Activated CD8-positive, alpha-beta T cell treated with anti-CD3 and anti-CD28 coated beads for 36 hours (primary cell): ENCODE measurements at regions not wholly inside any gene's neighbourhood (a gene's known extent, or its start where the extent isn't known, plus 50 kb on each side); places are given as distances from the start of the nearest gene placed in this dataset.

Experiments
- ATAC-seq: fragments of 200-7000 bp; cut with Tn5 transposase; one replicate; pipeline ENCODE4 v1.10.0; 2021; ENCODE audit warnings: mild to moderate bottlenecking, moderate library complexity
- CTCF ChIA-PET: fragments of 350-600 bp; sonication (Branson Sonifier 250); formaldehyde crosslinking; loops from one replicate; lab custom pipeline; 2021; ENCODE audit warnings: antibody characterized with exemption; lab: Charles Lee
- POLR2A ChIA-PET: fragments of 350-600 bp; sonication (Branson Sonifier 250); formaldehyde crosslinking; loops from one replicate; lab custom pipeline; 2021; ENCODE audit warnings: antibody characterized with exemption; lab: Charles Lee
- DNase-seq: peaks from one replicate; pipeline ENCODE4 v3.0.0-alpha.2; 2020
- H3K27ac Mint-ChIP-seq: one replicate; pipeline ENCODE4 v1.8.0; 2021; ENCODE audit warnings: mild to moderate bottlenecking, mixed read lengths
- H3K27me3 Mint-ChIP-seq: one replicate; pipeline ENCODE4 v1.8.0; 2021; ENCODE audit warnings: mixed read lengths
- H3K36me3 Mint-ChIP-seq: one replicate; pipeline ENCODE4 v1.8.0; 2021; ENCODE audit warnings: low read depth, mixed read lengths
- H3K4me1 Mint-ChIP-seq: one replicate; pipeline ENCODE4 v1.8.0; 2021; ENCODE audit warnings: low read depth, mixed read lengths
- H3K4me3 Mint-ChIP-seq: one replicate; pipeline ENCODE4 v1.8.0; 2021; ENCODE audit warnings: mild to moderate bottlenecking, moderate library complexity, mixed read lengths
- H3K9me3 Mint-ChIP-seq: one replicate; pipeline ENCODE4 v1.8.0; 2021; ENCODE audit warnings: mixed read lengths
- intact Hi-C: fragments of 100-400 bp; cut with micrococcal nuclease; formaldehyde crosslinking; loops from one replicate; pipeline ENCODE4 v1.10.0; 2022
- TF ChIP-seq, protein P1 (sequence below): fragments of 200-600 bp; IDR thresholded peaks from one replicate; pipeline ENCODE4 v1.8.0; 2022; ENCODE audit warnings: antibody characterized with exemption, mild to moderate bottlenecking

DNA sequence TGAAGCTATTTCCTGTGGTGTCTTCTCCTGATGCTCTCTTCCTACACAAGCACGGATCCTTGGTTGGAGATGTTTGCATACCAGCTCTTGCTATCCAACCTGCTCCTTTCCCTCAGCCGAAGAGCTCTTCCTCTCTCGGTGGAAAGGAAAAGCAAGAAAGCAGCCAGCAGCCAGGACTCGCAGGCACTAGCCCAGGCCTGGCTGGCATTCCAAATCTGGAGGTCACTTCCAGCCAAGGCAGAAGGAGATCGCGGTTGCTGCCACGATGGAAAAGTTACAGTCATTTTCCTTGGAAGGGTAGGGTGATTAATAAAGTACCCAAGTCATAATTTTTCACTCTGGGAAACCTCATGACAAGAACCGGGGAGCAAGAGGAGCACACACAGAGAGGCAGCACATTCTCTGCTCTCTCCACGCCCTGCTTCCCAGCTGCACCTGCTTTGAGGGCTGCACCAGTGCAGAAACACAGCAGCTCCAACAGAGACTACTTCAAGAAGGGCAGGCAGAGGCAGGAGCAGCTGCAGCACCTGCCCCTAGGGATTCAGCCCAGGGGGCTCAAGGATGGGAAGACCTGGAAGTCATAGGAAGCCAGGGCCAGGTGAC lies 399.3 kb downstream of the CADM1 start:
- intact Hi-C loops = no loop called here
- ChIA-PET POLR2A (no interaction called here), CTCF (interaction anchor here (1.0 kb wide), 1 partner anchor 31 kb away, joined by 3 read pairs; no protein-coding TSS in a partner anchor)
- H3K27me3 Mint-ChIP-seq = no peaks in the 10 kb centered on the region
- H3K27ac Mint-ChIP-seq = no peak overlapping the region
- no peaks in the 10 kb centered on the region for H3K9me3 Mint-ChIP-seq
- ATAC-seq = no peak
- no peak overlapping the region for H3K4me3 Mint-ChIP-seq
- no peaks in the 10 kb centered on the region for H3K4me1 Mint-ChIP-seq
- H3K36me3 Mint-ChIP-seq = no peaks in the 10 kb centered on the region
- DNase-seq = no peak
- TF ChIP-seq, protein P1, sequence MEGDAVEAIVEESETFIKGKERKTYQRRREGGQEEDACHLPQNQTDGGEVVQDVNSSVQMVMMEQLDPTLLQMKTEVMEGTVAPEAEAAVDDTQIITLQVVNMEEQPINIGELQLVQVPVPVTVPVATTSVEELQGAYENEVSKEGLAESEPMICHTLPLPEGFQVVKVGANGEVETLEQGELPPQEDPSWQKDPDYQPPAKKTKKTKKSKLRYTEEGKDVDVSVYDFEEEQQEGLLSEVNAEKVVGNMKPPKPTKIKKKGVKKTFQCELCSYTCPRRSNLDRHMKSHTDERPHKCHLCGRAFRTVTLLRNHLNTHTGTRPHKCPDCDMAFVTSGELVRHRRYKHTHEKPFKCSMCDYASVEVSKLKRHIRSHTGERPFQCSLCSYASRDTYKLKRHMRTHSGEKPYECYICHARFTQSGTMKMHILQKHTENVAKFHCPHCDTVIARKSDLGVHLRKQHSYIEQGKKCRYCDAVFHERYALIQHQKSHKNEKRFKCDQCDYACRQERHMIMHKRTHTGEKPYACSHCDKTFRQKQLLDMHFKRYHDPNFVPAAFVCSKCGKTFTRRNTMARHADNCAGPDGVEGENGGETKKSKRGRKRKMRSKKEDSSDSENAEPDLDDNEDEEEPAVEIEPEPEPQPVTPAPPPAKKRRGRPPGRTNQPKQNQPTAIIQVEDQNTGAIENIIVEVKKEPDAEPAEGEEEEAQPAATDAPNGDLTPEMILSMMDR = no peak

DNA sequence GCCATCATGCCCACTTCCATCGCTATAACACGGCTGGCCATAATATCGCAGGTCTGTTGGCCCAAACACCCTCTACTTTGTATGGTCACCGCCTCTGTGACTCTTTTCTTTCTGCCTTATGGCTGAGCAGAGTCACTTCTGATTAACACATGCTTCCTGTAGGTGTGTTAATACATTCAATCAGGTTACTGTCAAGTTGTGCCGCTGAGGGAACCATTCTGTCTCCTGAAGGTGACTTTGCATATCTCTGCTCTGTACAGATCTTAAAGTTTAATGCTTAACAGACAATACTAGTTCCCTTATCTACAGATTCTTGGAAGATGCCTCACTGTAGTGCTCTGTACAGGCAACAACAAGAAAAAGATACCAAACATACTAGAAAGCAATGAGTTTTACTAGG lies 393.1 kb downstream of the CADM1 start:
- Mint-ChIP-seq H3K36me3 (no peaks in the 10 kb centered on the region), H3K4me1 (no peaks in the 10 kb centered on the region), H3K27me3 (peaks cover 3% of the 10 kb centered on the region), H3K9me3 (no peaks in the 10 kb centered on the region), H3K4me3 (no peak overlapping the region), H3K27ac (no peak overlapping the region)
- DNase-seq = no peak
- intact Hi-C loops = no loop called here
- ChIA-PET CTCF (no interaction called here), POLR2A (no interaction called here)
- no peak for ATAC-seq
- TF ChIP-seq, protein P1 = no peak

DNA sequence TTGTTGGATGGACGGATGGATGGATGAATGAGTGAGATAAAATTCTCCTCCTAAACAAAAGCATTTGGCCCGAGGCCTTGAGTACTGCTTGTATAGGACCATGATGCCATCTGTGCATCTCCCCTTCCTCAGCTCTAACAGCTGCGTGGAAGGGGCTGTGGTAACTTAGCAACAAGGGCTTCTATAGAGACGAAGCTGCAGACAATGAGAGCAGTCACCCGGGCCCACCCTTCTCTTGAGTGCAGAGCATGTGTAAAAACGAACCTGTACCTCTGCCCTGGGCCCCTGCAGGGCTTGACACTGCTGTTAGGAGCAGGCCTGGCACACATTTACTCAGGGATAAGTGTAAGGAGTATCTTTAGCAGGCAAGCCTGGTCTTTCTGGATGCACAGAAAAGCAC lies 391.5 kb downstream of the CADM1 start:
- Mint-ChIP-seq H3K9me3 (no peaks in the 10 kb centered on the region), H3K4me1 (no peaks in the 10 kb centered on the region), H3K36me3 (no peaks in the 10 kb centered on the region), H3K27me3 (peaks cover 3% of the 10 kb centered on the region), H3K4me3 (no peak overlapping the region), H3K27ac (no peak overlapping the region)
- TF ChIP-seq, protein P1 = no peak
- POLR2A ChIA-PET = no interaction called here
- intact Hi-C loops = no loop called here
- CTCF ChIA-PET = no interaction called here
- DNase-seq = no peak
- no peak for ATAC-seq

DNA sequence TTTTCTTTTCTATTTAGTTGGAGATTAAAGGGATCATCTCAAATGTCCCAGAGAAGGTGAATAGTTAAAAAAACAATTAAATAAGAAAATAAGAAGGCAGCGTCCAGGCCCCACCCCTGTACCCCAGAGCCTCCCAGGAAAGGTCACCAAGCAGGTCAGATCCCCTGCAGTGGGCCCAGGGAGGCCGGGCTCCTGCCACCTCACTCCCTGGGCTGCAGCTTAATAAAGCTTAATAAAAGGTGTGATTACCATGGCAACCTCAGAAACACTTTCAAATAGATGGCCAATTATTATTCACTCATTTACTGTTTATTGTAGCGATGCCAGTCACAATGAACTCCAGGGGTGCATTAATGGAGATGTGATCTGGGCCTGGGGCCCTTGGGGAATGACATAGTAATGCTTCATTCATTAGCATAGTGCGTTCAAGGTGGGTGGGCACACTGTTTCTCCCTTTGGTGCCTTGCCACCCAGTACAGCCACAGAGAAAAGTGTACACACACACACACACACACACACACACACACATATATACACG lies 386.2 kb downstream of the CADM1 start:
- POLR2A ChIA-PET = no interaction called here
- peaks cover 3% of the 10 kb centered on the region for H3K27me3 Mint-ChIP-seq
- CTCF ChIA-PET = no interaction called here
- H3K27ac Mint-ChIP-seq = no peak overlapping the region
- H3K4me3 Mint-ChIP-seq = no peak overlapping the region
- intact Hi-C loops = no loop called here
- H3K36me3 Mint-ChIP-seq = no peaks in the 10 kb centered on the region
- DNase-seq (no peak), ATAC-seq (no peak)
- H3K4me1 Mint-ChIP-seq = no peaks in the 10 kb centered on the region
- H3K9me3 Mint-ChIP-seq = no peaks in the 10 kb centered on the region
- TF ChIP-seq, protein P1 = no peak

DNA sequence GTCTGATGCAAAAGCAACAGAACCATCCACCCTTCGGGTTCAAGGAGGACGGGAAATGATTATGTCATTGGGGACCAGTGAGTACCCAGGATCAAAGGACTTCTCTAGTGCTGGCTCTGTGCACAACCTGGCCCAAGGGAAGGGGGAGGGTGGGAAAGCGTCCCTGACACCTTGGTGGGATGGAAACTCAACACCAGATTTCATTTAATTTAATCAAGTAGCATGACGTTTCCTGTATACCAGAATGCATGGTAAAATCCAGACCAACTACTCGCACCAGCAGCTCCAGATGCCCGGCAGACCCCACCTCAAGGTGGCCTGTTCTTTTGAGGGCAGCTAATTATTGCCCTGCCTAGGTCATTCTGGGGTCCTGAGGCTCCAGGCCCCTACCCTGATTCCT lies 385.1 kb downstream of the CADM1 start:
- H3K36me3 Mint-ChIP-seq = no peaks in the 10 kb centered on the region
- H3K4me1 Mint-ChIP-seq = no peaks in the 10 kb centered on the region
- H3K4me3 Mint-ChIP-seq = no peak overlapping the region
- peaks cover 2% of the 10 kb centered on the region for H3K27me3 Mint-ChIP-seq
- DNase-seq (no peak), ATAC-seq (no peak)
- POLR2A ChIA-PET = no interaction called here
- H3K9me3 Mint-ChIP-seq = no peaks in the 10 kb centered on the region
- H3K27ac Mint-ChIP-seq = no peak overlapping the region
- CTCF ChIA-PET = no interaction called here
- TF ChIP-seq, protein P1 = no peak
- intact Hi-C loops = no loop called here
